Liver (tissue), 8 donors: ENCODE measurements at regions not wholly inside any gene's neighbourhood (a gene's known extent, or its start where the extent isn't known, plus 50 kb on each side); places are given as distances from the start of the nearest gene placed in this dataset.

Experiments used
- DNase-seq: peaks from one replicate; pipeline ENCODE4 v3.0.0-alpha.2; 2017; ENCODE audit warnings: low spot score
- H3K27ac ChIP-seq, 2 donors: one replicate each; pipeline ENCODE4 v1.7.0; 2013; ENCODE audit warnings: inconsistent platforms in 2 of 2, low read length in 2 of 2, control low read depth in 1 of 2, low read depth in 1 of 2, mild to moderate bottlenecking in 1 of 2
- H3K27me3 ChIP-seq, 4 donors: one replicate each; pipeline versions ENCODE4 v1.6.1 to v1.7.0; 2013; ENCODE audit warnings: low read length in 3 of 4, inconsistent platforms in 1 of 4, mild to moderate bottlenecking in 1 of 4, moderate library complexity in 1 of 4; ENCODE audit not compliant: control insufficient read depth in 4 of 4, insufficient read depth in 4 of 4
- H3K36me3 ChIP-seq, 4 donors: one replicate each; pipeline versions ENCODE4 v1.6.1 to v1.7.0; 2013; ENCODE audit warnings: low read length in 3 of 4, mild to moderate bottlenecking in 3 of 4, low read depth in 1 of 4, moderate library complexity in 1 of 4; ENCODE audit not compliant: control insufficient read depth in 4 of 4, insufficient read depth in 3 of 4
- H3K4me1 ChIP-seq, 4 donors: one replicate each; pipeline versions ENCODE4 v1.6.1 to v1.7.0; 2013; ENCODE audit warnings: low read length in 3 of 4, mild to moderate bottlenecking in 3 of 4, moderate library complexity in 1 of 4; ENCODE audit not compliant: control insufficient read depth in 4 of 4, insufficient read depth in 4 of 4
- H3K4me3 ChIP-seq, 3 donors: one replicate each; pipeline versions ENCODE4 v1.6.1 to v1.7.0; 2013; ENCODE audit warnings: low read length in 3 of 3, control low read depth in 1 of 3, low read depth in 1 of 3, mild to moderate bottlenecking in 1 of 3
- H3K9ac ChIP-seq, 2 donors: one replicate each; pipeline ENCODE4 v1.7.0; 2013; ENCODE audit warnings: low read length in 2 of 2, mild to moderate bottlenecking in 2 of 2, moderate library complexity in 2 of 2, control low read depth in 1 of 2, low read depth in 1 of 2
- H3K9me3 ChIP-seq, 4 donors: one replicate each; pipeline versions ENCODE4 v1.6.1 to v1.7.0; 2013; ENCODE audit warnings: low read length in 3 of 4; ENCODE audit not compliant: control insufficient read depth in 4 of 4
- ATF3 ChIP-seq: IDR thresholded peaks from 2 replicates; pipeline ENCODE4 v1.6.1; 2016; ENCODE audit warnings: antibody characterized with exemption
- CTCF ChIP-seq: fragments of 150-350 bp; IDR thresholded peaks from 2 replicates; pipeline ENCODE4 v1.5.1; 2017; ENCODE audit warnings: improper control_type of control experiment, low read depth, low read length; ENCODE audit not compliant: missing input control
- EGR1 ChIP-seq, 2 donors: IDR thresholded peaks; 2 replicates each; pipeline ENCODE4 v1.6.1; 2016 to 2018; ENCODE audit warnings: antibody characterized with exemption in 2 of 2, low read depth in 2 of 2
- FOXA1 ChIP-seq: IDR thresholded peaks from 2 replicates; pipeline ENCODE4 v1.6.1; 2016; ENCODE audit warnings: antibody characterized with exemption
- FOXA2 ChIP-seq: IDR thresholded peaks from 2 replicates; pipeline ENCODE4 v1.6.1; 2016; ENCODE audit warnings: antibody characterized with exemption
- GABPA ChIP-seq, 2 donors: IDR thresholded peaks in 1 of 2; conservative IDR thresholded peaks in 1 of 2; 2 replicates each; pipeline ENCODE4 v1.6.1; 2016; ENCODE audit warnings: antibody characterized with exemption in 2 of 2, mild to moderate bottlenecking in 1 of 2, moderate library complexity in 1 of 2
- HNF4A ChIP-seq, 2 donors: conservative IDR thresholded peaks; 2 replicates each; pipeline ENCODE4 v1.6.1; 2016; ENCODE audit warnings: antibody characterized with exemption in 2 of 2, mild to moderate bottlenecking in 2 of 2
- HNF4G ChIP-seq: IDR thresholded peaks from 2 replicates; pipeline ENCODE4 v1.6.1; 2016; ENCODE audit warnings: antibody characterized with exemption
- JUND ChIP-seq, 2 donors: IDR thresholded peaks; 2 replicates each; pipeline ENCODE4 v1.6.1; 2016; ENCODE audit warnings: antibody characterized with exemption in 2 of 2
- MAX ChIP-seq: IDR thresholded peaks from 2 replicates; pipeline ENCODE4 v1.6.1; 2016; ENCODE audit warnings: antibody characterized with exemption
- NR2F2 ChIP-seq: IDR thresholded peaks from 2 replicates; pipeline ENCODE4 v1.6.1; 2016; ENCODE audit warnings: antibody characterized with exemption
- RAD21 ChIP-seq, 2 donors: IDR thresholded peaks; 2 replicates each; pipeline ENCODE4 v1.6.1; 2016; ENCODE audit warnings: antibody characterized with exemption in 2 of 2, mild to moderate bottlenecking in 2 of 2
- REST ChIP-seq: IDR thresholded peaks from 2 replicates; pipeline ENCODE4 v1.6.1; 2016; ENCODE audit warnings: antibody characterized with exemption, mild to moderate bottlenecking
- RXRA ChIP-seq, 2 donors: IDR thresholded peaks; 2 replicates each; pipeline ENCODE4 v1.6.1; 2017 to 2018; ENCODE audit warnings: antibody characterized with exemption in 2 of 2, mild to moderate bottlenecking in 1 of 2
- SP1 ChIP-seq: IDR thresholded peaks from 2 replicates; pipeline ENCODE4 v1.6.1; 2018; ENCODE audit warnings: antibody characterized with exemption, mild to moderate bottlenecking
- TAF1 ChIP-seq: conservative IDR thresholded peaks from 2 replicates; pipeline ENCODE4 v1.6.1; 2016; ENCODE audit warnings: antibody characterized with exemption, mild to moderate bottlenecking
- YY1 ChIP-seq: IDR thresholded peaks from 2 replicates; pipeline ENCODE4 v1.6.1; 2016; ENCODE audit warnings: antibody characterized with exemption, mild to moderate bottlenecking
- ZBTB33 ChIP-seq: IDR thresholded peaks from 2 replicates; pipeline ENCODE4 v1.6.1; 2016; ENCODE audit warnings: antibody characterized with exemption
- WGBS: extraction: QIAGEN DNeasy Blood & Tissue Kit; methylation state at CpG from one replicate; pipeline ENCODE4 v1.1.7; 2013; 5-methylcytosine and 5-hydroxymethylcytosine counted together
- donor health status: healthy.
- donor health status: healthy.
- donor health status: healthy.
- donor health status: healthy.
- donor health status: healthy.

GRCh38 chr16:64499211-64499610 is 622.7 kb downstream of the CDH11 start:
- Histone ChIP-seq H3K27me3 (no peaks in the 10 kb centered on the region), H3K9me3 (no peaks in the 10 kb centered on the region), H3K4me3 (no peak overlapping the region), H3K9ac (no peak overlapping the region), H3K4me1 (no peaks in the 10 kb centered on the region), H3K36me3 (no peaks in the 10 kb centered on the region), H3K27ac (no peak overlapping the region)
- WGBS: 75% methylated on average over 1 of the region's 1 CpG
- DNase-seq: no peak
- TF ChIP-seq ATF3 (no peak), EGR1 (IDR thresholded peaks at IDR 0.05; ENCODE audit: low read depth in 2 of 2) (no peak), TAF1 (no peak), REST (no peak), ZBTB33 (no peak), JUND (IDR thresholded peaks at IDR 0.05) (no peak), RXRA (IDR thresholded peaks at IDR 0.05) (no peak), FOXA1 (no peak), FOXA2 (no peak), HNF4G (no peak), CTCF (no peak), NR2F2 (no peak)

- Histone ChIP-seq H3K4me3 (no peak overlapping the region), H3K9me3 (no peaks in the 10 kb centered on the region), H3K36me3 (no peaks in the 10 kb centered on the region), H3K9ac (no peak overlapping the region), H3K4me1 (no peaks in the 10 kb centered on the region), H3K27me3 (no peaks in the 10 kb centered on the region), H3K27ac (no peak overlapping the region)
- DNase-seq: no peak
- WGBS: 77% methylated on average over 2 of the region's 2 CpGs
- TF ChIP-seq JUND (IDR thresholded peaks at IDR 0.05) (no peak), ATF3 (no peak), CTCF (no peak), REST (no peak), MAX (no peak), GABPA (IDR thresholded peaks at IDR 0.05 in 1 of 2, conservative IDR thresholded peaks at IDR 0.05 in 1 of 2) (no peak), TAF1 (no peak), HNF4A (conservative IDR thresholded peaks at IDR 0.05) (no peak), EGR1 (IDR thresholded peaks at IDR 0.05; ENCODE audit: low read depth in 2 of 2) (no peak), NR2F2 (no peak), RAD21 (IDR thresholded peaks at IDR 0.05) (no peak), SP1 (no peak), RXRA (IDR thresholded peaks at IDR 0.05) (no peak), YY1 (no peak), HNF4G (no peak), FOXA1 (no peak), FOXA2 (no peak)
Observed at GRCh38 chr16:64498363-64498762, 623.5 kb downstream of the CDH11 start.
